GM12878 (cell line): ENCODE measurements at regions not wholly inside any gene's neighbourhood (a gene's known extent, or its start where the extent isn't known, plus 50 kb on each side); places are given as distances from the start of the nearest gene placed in this dataset.

Experiments
- ATAC-seq: fragments of 200-7000 bp; cut with Tn5 transposase; 3 replicates; pipeline ENCODE4 v1.9.1; 2020; ENCODE audit warnings: mild to moderate bottlenecking, moderate library complexity
- BruUV-seq: library from RNA; stranded (reverse); fragments of 400-500 nt; replicated peaks from 2 replicates; lab custom pipeline; 2021; lab: Mats Ljungman, UMichigan
- CTCF ChIA-PET: fragments of 300-600 bp; sonication (Branson Sonifier 250); formaldehyde crosslinking; extraction: SDS; loops from one replicate; lab custom pipeline; 2021; ENCODE audit warnings: inconsistent platforms; lab: Yijun Ruan, JAX
- POLR2A ChIA-PET: fragments of 350-600 bp; formaldehyde crosslinking; extraction: SDS; loops from one replicate; lab custom pipeline; 2021; ENCODE audit warnings: inconsistent platforms; lab: Charles Lee
- RAD21 ChIA-PET: fragments of 300-600 bp; sonication (Branson Sonifier 250); formaldehyde crosslinking; loops from one replicate; lab custom pipeline; 2023; ENCODE audit warnings: antibody characterized with exemption; ENCODE audit not compliant: unreplicated experiment; lab: Charles Lee
- SMC1A ChIA-PET: fragments of 300-600 bp; sonication (Branson Sonifier 250); formaldehyde crosslinking; loops from one replicate; lab custom pipeline; 2023; ENCODE audit not compliant: unreplicated experiment, uncharacterized antibody; lab: Charles Lee
- DNase-seq: peaks from one replicate; pipeline ENCODE4 v3.0.0-alpha.2; 2011; ENCODE audit warnings: low read depth, low spot score
- FAIRE-seq: peaks from 3 replicates; lab custom pipeline; 2011; peaks lifted over from hg19 to GRCh38; lab: Jason Lieb, UNC
- H2AFZ ChIP-seq: 2 replicates; pipeline ENCODE4 v1.6.0; 2011; ENCODE audit warnings: low read depth, low read length, control low read depth; ENCODE audit not compliant: control insufficient read depth
- H3K27ac ChIP-seq: 2 replicates; pipeline ENCODE4 v1.5.1; 2011; ENCODE audit warnings: control low read depth; ENCODE audit not compliant: control insufficient read depth, insufficient read depth
- H3K27me3 ChIP-seq, 2 experiments: replicated peaks in 1 of 2; 2 replicates each; pipeline versions ENCODE4 v1.6.0 to v1.6.1; 2011; ENCODE audit warnings: low read length in 1 of 2; ENCODE audit not compliant: control insufficient read depth in 2 of 2, insufficient read depth in 2 of 2
- H3K36me3 ChIP-seq, 2 experiments: 2 replicates each; pipeline ENCODE4 v1.5.1; 2011; ENCODE audit warnings: low read length in 1 of 2; ENCODE audit not compliant: control insufficient read depth in 2 of 2, insufficient read depth in 2 of 2
- H3K4me1 ChIP-seq: 2 replicates; pipeline ENCODE4 v1.6.1; 2011; ENCODE audit warnings: mild to moderate bottlenecking, low read length, moderate library complexity, mixed read lengths; ENCODE audit not compliant: control insufficient read depth, insufficient read depth
- H3K4me2 ChIP-seq: 2 replicates; pipeline ENCODE4 v1.6.0; 2011; ENCODE audit warnings: control low read depth; ENCODE audit not compliant: control insufficient read depth, insufficient read depth
- H3K4me3 ChIP-seq: fragments of 200-600 bp; sonication (generic); 2 replicates; pipeline ENCODE4 v1.5.1; 2016
- H3K79me2 ChIP-seq: 2 replicates; pipeline ENCODE4 v1.6.0; 2011; ENCODE audit warnings: low read length; ENCODE audit not compliant: control insufficient read depth, insufficient read depth
- H3K9ac ChIP-seq: 2 replicates; pipeline ENCODE4 v1.8.0; 2011; ENCODE audit warnings: low read length, control low read depth, mixed read lengths; ENCODE audit not compliant: control insufficient read depth, insufficient read depth
- H3K9me3 ChIP-seq: replicated peaks from 3 replicates; pipeline ENCODE4 v1.5.1; 2011; ENCODE audit warnings: mild to moderate bottlenecking, low read length; ENCODE audit not compliant: control insufficient read depth, insufficient read depth
- H4K20me1 ChIP-seq: 2 replicates; pipeline ENCODE4 v1.6.0; 2011; ENCODE audit not compliant: control insufficient read depth, insufficient read depth
- BHLHE40 ChIP-seq, 2 experiments: fragments of 450-650 bp in 1 of 2; IDR thresholded peaks; 2 replicates each; pipeline ENCODE4 v1.6.1; 2011 to 2017; ENCODE audit warnings: low read depth in 2 of 2, borderline replicate concordance in 1 of 2, improper control_type of control experiment in 1 of 2, low read length in 1 of 2, mild to moderate bottlenecking in 1 of 2
- CUX1 ChIP-seq: IDR thresholded peaks from 2 replicates; pipeline ENCODE4 v1.6.1; 2012; ENCODE audit warnings: improper control_type of control experiment, low read depth, low read length; ENCODE audit not compliant: insufficient replicate concordance
- EGR1 ChIP-seq, 2 experiments: IDR thresholded peaks; 1 replicate in 1 of 2; 2 replicates in 1 of 2; pipeline ENCODE4 v1.6.1; 2011 to 2012; ENCODE audit warnings: low read depth in 2 of 2, low read length in 2 of 2, borderline replicate concordance in 1 of 2, mild to moderate bottlenecking in 1 of 2, moderate library complexity in 1 of 2
- HDAC2 ChIP-seq: fragments of 200-600 bp; sonication (generic); IDR thresholded peaks from 2 replicates; pipeline ENCODE4 v1.6.1; 2017
- MEF2B ChIP-seq: fragments of 450-650 bp; IDR thresholded peaks from 2 replicates; pipeline ENCODE4 v1.6.1; 2018; ENCODE audit warnings: mild to moderate bottlenecking, moderate library complexity; ENCODE audit not compliant: partially characterized antibody, poor library complexity, severe bottlenecking
- MYC ChIP-seq: IDR thresholded peaks from 2 replicates; pipeline ENCODE4 v1.6.1; 2011; ENCODE audit warnings: mild to moderate bottlenecking, low read length, moderate library complexity, inconsistent platforms; ENCODE audit not compliant: insufficient read depth, insufficient replicate concordance, insufficient read length, severe bottlenecking
- NFYA ChIP-seq: IDR thresholded peaks from 2 replicates; pipeline ENCODE4 v1.6.1; 2011; ENCODE audit warnings: low read depth, mild to moderate bottlenecking, low read length, improper control_type of control experiment, borderline replicate concordance
- NR2C2 ChIP-seq: IDR thresholded peaks from 2 replicates; pipeline ENCODE4 v1.6.1; 2011; ENCODE audit warnings: borderline replicate concordance, low read depth; ENCODE audit not compliant: control insufficient read depth, insufficient read length
- YY1 ChIP-seq: IDR thresholded peaks from 2 replicates; pipeline ENCODE4 v1.6.1; 2011; ENCODE audit warnings: low read depth, mild to moderate bottlenecking, low read length
- ZNF592 ChIP-seq: fragments of 450-650 bp; IDR thresholded peaks from 2 replicates; pipeline ENCODE4 v1.6.1; 2017; ENCODE audit warnings: mild to moderate bottlenecking, moderate library complexity
- WGBS: methylation state at CpG from one replicate; pipeline ENCODE4 v1.1.6; 2016; ENCODE audit warnings: low lambda C conversion rate; ENCODE audit not compliant: insufficient replicate concordance, insufficient coverage; ENCODE audit errors: missing lambda C conversion rate; 5-methylcytosine and 5-hydroxymethylcytosine counted together
- in situ Hi-C: fragments of 300-500 bp; cut with MboI; formaldehyde crosslinking; loops from 9 replicates; pipeline ENCODE4 v1.14.3; 2018; ENCODE audit warnings: mixed read lengths
- intact Hi-C: fragments of 100-400 bp; cut with micrococcal nuclease; formaldehyde crosslinking; loops from one replicate; pipeline ENCODE4 v1.14.2; 2022; ENCODE audit not compliant: unreplicated experiment

- CTCF ChIA-PET: interaction anchor here (1.0 to 1.2 kb wide), 2 partner anchors 50 to 53 kb away, joined by 3 to 4 read pairs; no protein-coding TSS in a partner anchor
- H3K36me3 ChIP-seq: no peaks in the 10 kb centered on the region
- RAD21 ChIA-PET: no interaction called here
- intact Hi-C loops: no loop called here
- H3K79me2 ChIP-seq: no peaks in the 10 kb centered on the region
- no peak overlapping the region for H3K4me2 ChIP-seq
- no peaks in the 10 kb centered on the region for H3K27me3 ChIP-seq
- H3K9ac ChIP-seq: no peak overlapping the region
- no peak for ATAC-seq
- no peaks in the 10 kb centered on the region for H3K9me3 ChIP-seq
- H3K4me1 ChIP-seq: no peaks in the 10 kb centered on the region
- H4K20me1 ChIP-seq: no peaks in the 10 kb centered on the region
- H3K4me3 ChIP-seq: no peak overlapping the region
- H2AFZ ChIP-seq: no peak overlapping the region
- no peak for DNase-seq
- FAIRE-seq: no peak
- POLR2A ChIA-PET: no interaction called here
- SMC1A ChIA-PET: interaction anchor here (0.6 kb wide), 1 partner anchor 19 kb away, joined by 3 read pairs; no protein-coding TSS in a partner anchor
- 28% methylated on average over 3 of the region's 3 CpGs for WGBS
- H3K27ac ChIP-seq: no peak overlapping the region
- no TSS peak for BruUV-seq
- TF ChIP-seq NR2C2 (no peak), HDAC2 (no peak), BHLHE40 (IDR thresholded peaks at IDR 0.05; ENCODE audit: borderline replicate concordance in 1 of 2, low read depth in 2 of 2, low read length in 1 of 2) (no peak), ZNF592 (no peak), YY1 (no peak), MEF2B (no peak), MYC (no peak), NFYA (no peak), CUX1 (no peak), EGR1 (IDR thresholded peaks at IDR 0.05; ENCODE audit: borderline replicate concordance in 1 of 2, low read depth in 2 of 2, low read length in 2 of 2) (no peak)
- TF ChIP-seq, all 136 proteins: peak for 0
- in situ Hi-C loops: no loop called here
Observed at GRCh38 chr13:90919153-90919552, 428.3 kb upstream of the MIR17HG start.
